HEK293 (cell line): ENCODE measurements at regions not wholly inside any gene's neighbourhood (a gene's known extent, or its start where the extent isn't known, plus 50 kb on each side); places are given as distances from the start of the nearest gene placed in this dataset.

ENCODE experiments used
- CTCF ChIA-PET: fragments of 350-600 bp; formaldehyde crosslinking; extraction: SDS; loops from one replicate; lab custom pipeline; 2021; ENCODE audit warnings: antibody characterized with exemption; lab: Yijun Ruan, JAX
- POLR2A ChIA-PET: fragments of 300-600 bp; formaldehyde crosslinking; extraction: SDS; loops from one replicate; lab custom pipeline; 2020; ENCODE audit warnings: antibody characterized with exemption, inconsistent platforms; lab: Yijun Ruan, JAX
- H3K27ac ChIP-seq: fragments of 200-500 bp; sonication (Bioruptor generic); 2 replicates; pipeline ENCODE4 v1.5.1; 2014; ENCODE audit warnings: low read depth, low read length, control low read depth, inconsistent platforms; ENCODE audit errors: extremely low read depth
- H3K36me3 ChIP-seq, 2 experiments: fragments of 200-500 bp in 1 of 2; sonication (Bioruptor generic) in 1 of 2; 1 replicate in 1 of 2; 2 replicates in 1 of 2; pipeline ENCODE4 v1.5.1; 2014 to 2017; ENCODE audit warnings: inconsistent platforms in 2 of 2, low read length in 2 of 2; ENCODE audit not compliant: control insufficient read depth in 2 of 2, insufficient read depth in 1 of 2
- H3K4me1 ChIP-seq: fragments of 200-500 bp; sonication (Bioruptor generic); 2 replicates; pipeline ENCODE4 v1.5.1; 2014; ENCODE audit warnings: mild to moderate bottlenecking, low read length, inconsistent platforms; ENCODE audit not compliant: control insufficient read depth, insufficient read depth
- H3K4me3 ChIP-seq: 2 replicates; pipeline ENCODE4 v1.5.1; 2011; ENCODE audit warnings: low read depth, mild to moderate bottlenecking, control low read depth, low read length, moderate library complexity
- H3K9me3 ChIP-seq: fragments of 200-500 bp; sonication (Bioruptor generic); 2 replicates; pipeline ENCODE4 v1.5.1; 2014; ENCODE audit warnings: low read depth, low read length, inconsistent platforms; ENCODE audit not compliant: control insufficient read depth, insufficient read depth
- AEBP2 ChIP-seq: fragments of 450-650 bp; formaldehyde crosslinking; IDR thresholded peaks from 2 replicates; pipeline ENCODE4 v1.5.1; 2016; ENCODE audit warnings: missing biosample characterization, missing genetic modification characterization, borderline replicate concordance
- GLIS1 ChIP-seq: fragments of 450-650 bp; formaldehyde crosslinking; IDR thresholded peaks from 2 replicates; pipeline ENCODE4 v1.5.1; 2016; ENCODE audit warnings: missing biosample characterization, missing genetic modification characterization
- PRDM2 ChIP-seq: fragments of 450-650 bp; formaldehyde crosslinking; IDR thresholded peaks from 2 replicates; pipeline ENCODE4 v1.5.1; 2016; ENCODE audit warnings: missing biosample characterization, missing genetic modification characterization, borderline replicate concordance
- PRDM4 ChIP-seq: fragments of 450-650 bp; formaldehyde crosslinking; IDR thresholded peaks from 2 replicates; pipeline ENCODE4 v1.5.1; 2017; ENCODE audit warnings: missing biosample characterization, missing genetic modification characterization
- ZBTB11 ChIP-seq: fragments of 450-650 bp; formaldehyde crosslinking; conservative IDR thresholded peaks from 2 replicates; pipeline ENCODE4 v1.5.1; 2016; ENCODE audit warnings: low read depth, missing biosample characterization, missing genetic modification characterization
- ZBTB20 ChIP-seq: fragments of 450-650 bp; formaldehyde crosslinking; IDR thresholded peaks from 2 replicates; pipeline ENCODE4 v1.5.1; 2016; ENCODE audit warnings: missing biosample characterization, missing genetic modification characterization
- ZNF112 ChIP-seq: fragments of 450-650 bp; formaldehyde crosslinking; IDR thresholded peaks from 2 replicates; pipeline ENCODE4 v1.5.0; 2017; ENCODE audit warnings: missing biosample characterization, missing genetic modification characterization
- ZNF114 ChIP-seq: fragments of 450-650 bp; formaldehyde crosslinking; IDR thresholded peaks from 2 replicates; pipeline ENCODE4 v1.5.0; 2017; ENCODE audit warnings: missing biosample characterization, missing genetic modification characterization
- ZNF133 ChIP-seq: fragments of 450-650 bp; formaldehyde crosslinking; IDR thresholded peaks from 2 replicates; pipeline ENCODE4 v1.5.1; 2016; ENCODE audit warnings: missing biosample characterization, missing genetic modification characterization
- ZNF140 ChIP-seq: fragments of 450-650 bp; formaldehyde crosslinking; IDR thresholded peaks from 2 replicates; pipeline ENCODE4 v1.5.1; 2016; ENCODE audit warnings: missing biosample characterization, missing genetic modification characterization
- ZNF16 ChIP-seq: fragments of 450-650 bp; formaldehyde crosslinking; IDR thresholded peaks from 2 replicates; pipeline ENCODE4 v1.5.1; 2016; ENCODE audit warnings: low read depth, missing biosample characterization, missing genetic modification characterization
- ZNF354C ChIP-seq: fragments of 450-650 bp; formaldehyde crosslinking; IDR thresholded peaks from 2 replicates; pipeline ENCODE4 v1.5.1; 2016; ENCODE audit warnings: missing biosample characterization, missing genetic modification characterization, low read depth, borderline replicate concordance
- ZNF449 ChIP-seq: fragments of 450-650 bp; formaldehyde crosslinking; IDR thresholded peaks from 2 replicates; pipeline ENCODE4 v1.5.1; 2017; ENCODE audit warnings: missing biosample characterization, mild to moderate bottlenecking, missing genetic modification characterization, moderate library complexity
- ZNF560 ChIP-seq: fragments of 450-650 bp; formaldehyde crosslinking; IDR thresholded peaks from 2 replicates; pipeline ENCODE4 v1.5.1; 2017; ENCODE audit warnings: missing biosample characterization, missing genetic modification characterization, borderline replicate concordance
- ZNF664 ChIP-seq: fragments of 450-650 bp; formaldehyde crosslinking; IDR thresholded peaks from 2 replicates; pipeline ENCODE4 v1.5.1; 2016; ENCODE audit warnings: missing biosample characterization, missing genetic modification characterization
- ZNF701 ChIP-seq: fragments of 450-650 bp; formaldehyde crosslinking; IDR thresholded peaks from 2 replicates; pipeline ENCODE4 v1.5.1; 2016; ENCODE audit warnings: missing biosample characterization, missing genetic modification characterization
- ZNF707 ChIP-seq: fragments of 450-650 bp; formaldehyde crosslinking; IDR thresholded peaks from 2 replicates; pipeline ENCODE4 v1.5.1; 2016; ENCODE audit warnings: missing biosample characterization, missing genetic modification characterization

GRCh38 chr1:104322131-104322530 lies 572.4 kb downstream of the AMY1C start (continued):
- TF ChIP-seq PRDM4 (tag by site-specific recombination) = no peak
- TF ChIP-seq ZNF701 (tag by site-specific recombination) = no peak
- TF ChIP-seq ZNF16 (tag by site-specific recombination) = no peak

- no peak overlapping the region for H3K27ac ChIP-seq
- no peaks in the 10 kb centered on the region for H3K4me1 ChIP-seq
- no peak overlapping the region for H3K4me3 ChIP-seq
- H3K9me3 ChIP-seq = no peaks in the 10 kb centered on the region
- TF ChIP-seq ZNF112 = no peak
- TF ChIP-seq ZNF354C = no peak
- TF ChIP-seq PRDM2 (tag by site-specific recombination) = no peak
- no peak for TF ChIP-seq ZNF133 (tag by site-specific recombination)
- TF ChIP-seq ZBTB20 (tag by site-specific recombination) = no peak
- no peak for TF ChIP-seq ZNF449 (tag by site-specific recombination)
- ChIA-PET CTCF (no interaction called here), POLR2A (no interaction called here)
- no peaks in the 10 kb centered on the region for H3K36me3 ChIP-seq
These were observed 579.6 kb downstream of the AMY1C start for GRCh38 chr1:104329278-104329677.

GRCh38 chr1:104331763-104332162 lies 582.1 kb downstream of the AMY1C start:
- Histone ChIP-seq H3K36me3 (no peaks in the 10 kb centered on the region), H3K27ac (no peak overlapping the region), H3K4me1 (no peaks in the 10 kb centered on the region), H3K4me3 (no peak overlapping the region), H3K9me3 (no peaks in the 10 kb centered on the region)
- ChIA-PET POLR2A (no interaction called here), CTCF (no interaction called here)
- TF ChIP-seq ZNF707 (tag by site-specific recombination) (no peak), GLIS1 (tag by site-specific recombination) (no peak), ZNF140 (tag by site-specific recombination) (peak; percentile 32; the same call in 1 of the 2 replicates), AEBP2 (tag by site-specific recombination) (0 out of 2 replicates have a peak, but pooled peaks have one; percentile 43), ZNF664 (tag by site-specific recombination) (peak; percentile 28; the same call in 1 of the 2 replicates), ZNF560 (peak; percentile 56; the same call in 1 of the 2 replicates), ZBTB11 (tag by site-specific recombination) (peak; percentile 59), ZNF114 (tag by site-specific recombination) (no peak)
